ENCODE measurements at regions not wholly inside any gene's neighbourhood (a gene's known extent, or its start where the extent isn't known, plus 50 kb on each side); places are given as distances from the start of the nearest gene placed in this dataset.

DNA sequence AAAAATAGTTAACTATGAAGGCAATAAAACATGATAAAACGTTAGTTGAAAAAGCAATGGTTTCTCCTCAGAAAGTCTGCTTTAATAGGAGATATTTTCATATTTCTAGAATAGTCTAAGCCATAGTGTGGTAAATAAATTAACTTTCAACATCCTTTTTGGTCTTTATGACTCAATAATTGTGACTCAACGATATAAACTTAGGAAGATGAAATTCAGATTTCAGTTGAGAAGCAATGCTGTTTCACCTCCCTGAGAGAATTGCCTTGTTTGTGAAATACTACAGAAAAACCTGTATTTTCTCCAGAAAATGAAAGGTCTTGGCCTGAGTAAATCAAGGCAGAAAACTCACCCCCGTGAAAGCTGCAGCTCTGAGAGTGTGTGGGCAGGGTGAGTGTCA is 166.9 kb downstream of the ETAA1 start:
- TF ChIP-seq, protein P1, sequence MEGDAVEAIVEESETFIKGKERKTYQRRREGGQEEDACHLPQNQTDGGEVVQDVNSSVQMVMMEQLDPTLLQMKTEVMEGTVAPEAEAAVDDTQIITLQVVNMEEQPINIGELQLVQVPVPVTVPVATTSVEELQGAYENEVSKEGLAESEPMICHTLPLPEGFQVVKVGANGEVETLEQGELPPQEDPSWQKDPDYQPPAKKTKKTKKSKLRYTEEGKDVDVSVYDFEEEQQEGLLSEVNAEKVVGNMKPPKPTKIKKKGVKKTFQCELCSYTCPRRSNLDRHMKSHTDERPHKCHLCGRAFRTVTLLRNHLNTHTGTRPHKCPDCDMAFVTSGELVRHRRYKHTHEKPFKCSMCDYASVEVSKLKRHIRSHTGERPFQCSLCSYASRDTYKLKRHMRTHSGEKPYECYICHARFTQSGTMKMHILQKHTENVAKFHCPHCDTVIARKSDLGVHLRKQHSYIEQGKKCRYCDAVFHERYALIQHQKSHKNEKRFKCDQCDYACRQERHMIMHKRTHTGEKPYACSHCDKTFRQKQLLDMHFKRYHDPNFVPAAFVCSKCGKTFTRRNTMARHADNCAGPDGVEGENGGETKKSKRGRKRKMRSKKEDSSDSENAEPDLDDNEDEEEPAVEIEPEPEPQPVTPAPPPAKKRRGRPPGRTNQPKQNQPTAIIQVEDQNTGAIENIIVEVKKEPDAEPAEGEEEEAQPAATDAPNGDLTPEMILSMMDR (IDR thresholded peaks at IDR 0.05 in 4 of 5, conservative IDR thresholded peaks at IDR 0.05 in 1 of 5), result no peak
- TF ChIP-seq POLR2A (IDR thresholded peaks at IDR 0.05), result no peak

All from gastrocnemius medialis (tissue), 4 donors.